SU-DHL-6 (cell line): ENCODE measurements at regions not wholly inside any gene's neighbourhood (a gene's known extent, or its start where the extent isn't known, plus 50 kb on each side); places are given as distances from the start of the nearest gene placed in this dataset.

Experiments
- H2AFZ ChIP-seq: fragments of 200-600 bp; sonication (generic); 2 replicates; pipeline ENCODE4 v1.6.1; 2014; ENCODE audit warnings: low read depth, mild to moderate bottlenecking, moderate library complexity, mixed read lengths, antibody characterized with exemption, low read length; ENCODE audit not compliant: severe bottlenecking
- H3F3A ChIP-seq: fragments of 200-600 bp; shearing (Covaris generic); 2 replicates; pipeline ENCODE4 v1.6.0; 2016; ENCODE audit warnings: antibody characterized with exemption, mild to moderate bottlenecking; ENCODE audit not compliant: insufficient read depth
- H3K27ac ChIP-seq: fragments of 200-600 bp; sonication (generic); 2 replicates; pipeline ENCODE4 v1.5.1; 2016; ENCODE audit warnings: low read depth, mild to moderate bottlenecking, low read length, moderate library complexity, mixed read lengths
- H3K27me3 ChIP-seq: fragments of 200-600 bp; sonication (generic), shearing (Covaris generic); 2 replicates; pipeline ENCODE4 v1.6.0; 2014; ENCODE audit warnings: mild to moderate bottlenecking, low read length
- H3K36me3 ChIP-seq: fragments of 200-600 bp; sonication (generic); 2 replicates; pipeline ENCODE4 v1.6.1; 2014; ENCODE audit warnings: mild to moderate bottlenecking, low read length, mixed read lengths
- H3K4me2 ChIP-seq: fragments of 300-600, 200-600 bp; shearing (Covaris generic), sonication (generic); 2 replicates; pipeline ENCODE4 v1.6.0; 2014; ENCODE audit warnings: low read length, low read depth, mild to moderate bottlenecking; ENCODE audit not compliant: poor library complexity, severe bottlenecking
- H3K4me3 ChIP-seq: fragments of 200-600 bp; sonication (generic); 2 replicates; pipeline ENCODE4 v1.5.1; 2014; ENCODE audit warnings: antibody characterized with exemption, low read length, mild to moderate bottlenecking, mixed read lengths; ENCODE audit not compliant: insufficient read depth, poor library complexity, severe bottlenecking
- H3K79me2 ChIP-seq: fragments of 200-600 bp; sonication (generic); 2 replicates; pipeline ENCODE4 v1.6.1; 2014; ENCODE audit warnings: mild to moderate bottlenecking, low read length, moderate library complexity; ENCODE audit not compliant: insufficient read depth
- H3K9ac ChIP-seq: fragments of 200-600 bp; sonication (generic); 2 replicates; pipeline ENCODE4 v1.7.0; 2014; ENCODE audit warnings: mild to moderate bottlenecking, low read length
- H3K9me2 ChIP-seq: fragments of 200-600 bp; sonication (generic); replicated peaks from 2 replicates; pipeline ENCODE4 v1.6.1; 2014; ENCODE audit warnings: low read length; ENCODE audit not compliant: insufficient read depth
- H3K9me3 ChIP-seq: fragments of 200-600 bp; sonication (generic); 2 replicates; pipeline ENCODE4 v1.6.1; 2014; ENCODE audit warnings: low read length, mixed read lengths; ENCODE audit not compliant: insufficient read depth
- H4K20me1 ChIP-seq: fragments of 200-600 bp; sonication (generic); 2 replicates; pipeline ENCODE4 v1.6.1; 2014; ENCODE audit warnings: low read depth, mild to moderate bottlenecking, antibody characterized with exemption, low read length, moderate library complexity, mixed read lengths
- EZH2phosphoT487 ChIP-seq: fragments of 200-600 bp; sonication (generic), shearing (Covaris generic); conservative IDR thresholded peaks from 2 replicates; pipeline ENCODE4 v1.6.1; 2018; ENCODE audit warnings: mild to moderate bottlenecking, antibody characterized with exemption, low read length, moderate library complexity, mixed read lengths
- TF ChIP-seq, protein P1 (sequence below): fragments of 200-600 bp; sonication (generic); IDR thresholded peaks from one replicate; pipeline ENCODE4 v1.5.1; 2017; ENCODE audit warnings: antibody characterized with exemption, mild to moderate bottlenecking, low read length, moderate library complexity; ENCODE audit not compliant: insufficient read depth, poor library complexity, severe bottlenecking

DNA sequence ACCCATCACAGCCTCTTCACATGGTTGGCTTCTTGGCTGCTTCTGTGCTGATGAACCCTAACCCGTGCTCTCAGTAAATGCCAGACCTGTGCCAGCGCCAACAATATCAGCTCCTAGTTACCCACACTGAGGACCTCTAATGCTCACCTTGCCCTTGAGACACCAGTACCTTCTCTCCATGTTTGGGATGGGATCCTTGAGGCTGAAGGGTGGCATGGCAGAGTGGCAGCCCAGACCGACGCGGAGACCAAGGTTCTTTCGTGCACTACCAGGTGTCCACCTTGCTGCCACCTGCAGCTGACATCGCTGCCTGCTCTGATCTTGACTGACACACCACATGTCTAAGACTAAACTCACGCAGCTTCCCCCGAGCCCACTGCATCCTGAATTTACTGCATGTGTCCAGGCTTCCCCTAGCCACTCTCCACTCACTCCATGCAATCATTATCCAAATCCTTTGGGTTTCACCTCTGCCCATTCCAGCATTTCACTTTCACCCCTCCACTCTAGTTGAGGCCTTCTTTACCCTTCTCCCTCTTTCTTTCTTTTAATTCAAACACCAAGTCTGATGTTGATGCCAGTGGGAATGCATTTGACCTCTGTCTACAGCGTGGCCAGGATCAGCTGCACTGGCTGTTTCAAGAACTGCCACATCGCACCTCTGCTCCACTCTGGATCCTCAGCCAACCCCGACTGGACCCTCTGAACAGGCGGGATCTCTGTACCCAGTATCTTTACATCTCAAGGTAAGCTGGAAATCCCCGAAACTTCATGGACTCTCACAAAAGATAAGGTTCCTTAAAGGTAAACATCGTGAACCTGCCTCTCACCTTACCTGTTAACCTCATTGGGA, 294.9 kb downstream of the GLRX3 start:
- Histone ChIP-seq H3K27me3 (0 out of 2 replicates have a peak, but pooled peaks cover 4% of the 10 kb centered on the region), H3K9me2 (no peaks in the 10 kb centered on the region), H2AFZ (no peak overlapping the region), H3K4me3 (no peak overlapping the region), H3K27ac (no peak overlapping the region), H3K79me2 (no peaks in the 10 kb centered on the region), H4K20me1 (no peaks in the 10 kb centered on the region), H3K9me3 (no peaks in the 10 kb centered on the region), H3F3A (no peaks in the 10 kb centered on the region), H3K4me2 (no peak overlapping the region), H3K36me3 (no peaks in the 10 kb centered on the region), H3K9ac (no peak overlapping the region)
- no peak for TF ChIP-seq EZH2phosphoT487
- TF ChIP-seq, protein P1, sequence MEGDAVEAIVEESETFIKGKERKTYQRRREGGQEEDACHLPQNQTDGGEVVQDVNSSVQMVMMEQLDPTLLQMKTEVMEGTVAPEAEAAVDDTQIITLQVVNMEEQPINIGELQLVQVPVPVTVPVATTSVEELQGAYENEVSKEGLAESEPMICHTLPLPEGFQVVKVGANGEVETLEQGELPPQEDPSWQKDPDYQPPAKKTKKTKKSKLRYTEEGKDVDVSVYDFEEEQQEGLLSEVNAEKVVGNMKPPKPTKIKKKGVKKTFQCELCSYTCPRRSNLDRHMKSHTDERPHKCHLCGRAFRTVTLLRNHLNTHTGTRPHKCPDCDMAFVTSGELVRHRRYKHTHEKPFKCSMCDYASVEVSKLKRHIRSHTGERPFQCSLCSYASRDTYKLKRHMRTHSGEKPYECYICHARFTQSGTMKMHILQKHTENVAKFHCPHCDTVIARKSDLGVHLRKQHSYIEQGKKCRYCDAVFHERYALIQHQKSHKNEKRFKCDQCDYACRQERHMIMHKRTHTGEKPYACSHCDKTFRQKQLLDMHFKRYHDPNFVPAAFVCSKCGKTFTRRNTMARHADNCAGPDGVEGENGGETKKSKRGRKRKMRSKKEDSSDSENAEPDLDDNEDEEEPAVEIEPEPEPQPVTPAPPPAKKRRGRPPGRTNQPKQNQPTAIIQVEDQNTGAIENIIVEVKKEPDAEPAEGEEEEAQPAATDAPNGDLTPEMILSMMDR = no peak

DNA sequence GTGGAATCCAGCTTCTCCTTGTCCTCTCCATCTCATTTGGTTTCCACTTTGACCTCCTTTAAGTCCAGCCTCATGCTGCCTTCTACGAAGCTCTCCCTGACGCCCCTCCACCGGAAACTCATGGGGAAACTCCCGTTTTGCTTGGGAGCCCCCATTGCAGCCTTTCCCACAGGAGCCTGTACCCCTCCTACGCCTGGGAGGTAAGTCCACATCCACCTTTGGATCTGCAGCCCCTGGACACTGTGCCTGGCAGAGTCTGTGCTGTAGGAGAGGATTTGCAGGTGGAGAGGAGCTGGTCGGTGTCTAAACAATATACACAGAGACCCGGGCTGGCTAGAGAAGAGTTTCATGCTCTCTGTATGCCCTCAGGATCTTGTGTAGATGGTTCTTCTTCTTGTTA, 296.1 kb downstream of the GLRX3 start:
- no peaks in the 10 kb centered on the region for H4K20me1 ChIP-seq
- H3K9ac ChIP-seq = no peak overlapping the region
- no peak overlapping the region for H3K27ac ChIP-seq
- no peaks in the 10 kb centered on the region for H3K36me3 ChIP-seq
- H3K9me2 ChIP-seq = no peaks in the 10 kb centered on the region
- H3K4me3 ChIP-seq = no peak overlapping the region
- H3K9me3 ChIP-seq = no peaks in the 10 kb centered on the region
- TF ChIP-seq EZH2phosphoT487 = no peak
- TF ChIP-seq, protein P1 = no peak
- H3K27me3 ChIP-seq = 0 out of 2 replicates have a peak, but pooled peaks cover 4% of the 10 kb centered on the region
- H3F3A ChIP-seq = no peaks in the 10 kb centered on the region
- H3K4me2 ChIP-seq = no peak overlapping the region
- no peak overlapping the region for H2AFZ ChIP-seq
- H3K79me2 ChIP-seq = no peaks in the 10 kb centered on the region

DNA sequence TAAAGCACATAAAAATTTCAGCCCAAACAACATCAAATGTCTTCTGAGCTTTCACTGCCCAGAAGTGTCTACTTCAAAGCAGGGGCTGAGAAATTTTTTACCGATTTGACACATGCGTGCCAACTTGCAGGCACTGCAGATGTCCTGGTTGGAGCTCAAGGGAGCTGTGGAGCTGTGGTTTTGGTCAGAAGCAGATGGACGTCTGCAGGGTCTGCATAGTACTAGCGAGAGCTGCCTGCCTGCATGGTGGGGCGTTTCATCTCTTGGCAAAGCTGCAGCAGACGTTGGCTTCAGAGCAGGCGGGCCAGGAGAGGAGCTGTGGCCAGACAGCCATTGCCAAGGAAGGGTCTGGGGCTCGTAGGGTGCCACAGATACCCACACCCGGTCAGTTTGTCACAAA, 296.7 kb downstream of the GLRX3 start:
- Histone ChIP-seq H3K36me3 (no peaks in the 10 kb centered on the region), H3K9me3 (no peaks in the 10 kb centered on the region), H4K20me1 (no peaks in the 10 kb centered on the region), H3K27me3 (0 out of 2 replicates have a peak, but pooled peaks cover 4% of the 10 kb centered on the region), H3K27ac (no peak overlapping the region), H3K4me3 (no peak overlapping the region), H3K9ac (no peak overlapping the region), H3K9me2 (no peaks in the 10 kb centered on the region), H3K4me2 (no peak overlapping the region), H3F3A (no peaks in the 10 kb centered on the region), H2AFZ (no peak overlapping the region), H3K79me2 (no peaks in the 10 kb centered on the region)
- TF ChIP-seq, protein P1 = no peak
- TF ChIP-seq EZH2phosphoT487 = no peak
